Stimulated activated naive CD4-positive, alpha-beta T cell (primary cell): ENCODE measurements at regions not wholly inside any gene's neighbourhood (a gene's known extent, or its start where the extent isn't known, plus 50 kb on each side); places are given as distances from the start of the nearest gene placed in this dataset.

Source experiments
- DNase-seq, 6 experiments: peaks; one replicate each; lab custom pipeline; 2025; lab: John Stamatoyannopoulos, UW

- DNase-seq: no peak
These were observed 52.2 kb upstream of the SLC6A11 start for GRCh38 chr3:10763817-10764258.

GRCh38 chr3:10764259-10765051 is 51.6 kb upstream of the SLC6A11 start:
- DNase-seq: no peak

GRCh38 chr3:10766049-10766705 is 49.9 kb upstream of the SLC6A11 start:
- no peak for DNase-seq
